GM21528 (cell line): ENCODE measurements at regions not wholly inside any gene's neighbourhood (a gene's known extent, or its start where the extent isn't known, plus 50 kb on each side); places are given as distances from the start of the nearest gene placed in this dataset.
"Not testable (repeated sequence)": the region's sequence is repeated elsewhere in the genome, so short reads cannot be mapped to it uniquely, and the experiment has no call there.

Experiments used
- ATAC-seq: cut with Tn5 transposase; IDR thresholded peaks from one replicate; pipeline ENCODE4 v1.9.1; 2021; ENCODE audit warnings: mild to moderate bottlenecking, moderate library complexity; ENCODE audit not compliant: unreplicated experiment, low FRiP score

- peak; percentile 92 for ATAC-seq
Measured at GRCh38 chr7:119197877-119198527, 973.5 kb downstream of the ANKRD7 start.

DNA sequence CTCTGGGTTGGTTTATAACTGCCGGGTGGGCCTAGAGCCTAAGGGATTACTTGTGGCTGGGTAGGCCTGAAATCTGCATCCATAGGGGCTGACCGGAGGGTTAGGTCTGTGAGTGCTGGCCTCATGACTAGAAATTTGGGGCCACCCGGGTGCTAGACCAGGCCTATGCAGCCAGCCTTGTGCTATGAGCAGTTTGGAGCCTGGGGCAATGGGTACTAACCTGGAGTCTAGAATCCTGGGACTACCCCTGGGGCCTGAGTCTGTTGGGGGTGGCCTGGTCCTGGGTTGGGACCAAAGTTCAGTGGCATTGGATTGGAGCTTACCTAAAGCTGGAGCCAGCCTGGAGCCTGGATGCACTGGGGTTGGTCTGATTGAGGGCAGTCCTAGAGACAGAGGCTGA, 995.2 kb downstream of the ANKRD7 start:
- ATAC-seq: no peak

DNA sequence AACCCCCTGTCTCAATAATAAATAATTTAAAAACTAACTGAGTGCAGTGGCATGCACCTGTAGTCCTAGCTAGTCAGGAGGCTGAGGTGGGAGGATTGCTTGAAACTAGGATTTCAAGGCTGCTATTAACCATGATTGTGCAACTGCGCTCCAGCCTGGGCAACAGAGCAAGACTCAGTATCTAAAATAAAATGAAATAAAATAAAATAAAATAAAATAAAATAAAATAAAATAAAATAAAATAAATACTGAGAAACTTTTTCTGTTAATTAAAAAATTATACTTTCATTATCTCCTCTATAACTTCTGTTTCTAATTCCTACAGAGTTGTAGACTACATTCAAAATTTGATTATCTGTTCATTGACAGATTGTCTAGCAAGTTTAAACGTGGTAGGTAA, 999.4 kb downstream of the ANKRD7 start:
- ATAC-seq: no peak

DNA sequence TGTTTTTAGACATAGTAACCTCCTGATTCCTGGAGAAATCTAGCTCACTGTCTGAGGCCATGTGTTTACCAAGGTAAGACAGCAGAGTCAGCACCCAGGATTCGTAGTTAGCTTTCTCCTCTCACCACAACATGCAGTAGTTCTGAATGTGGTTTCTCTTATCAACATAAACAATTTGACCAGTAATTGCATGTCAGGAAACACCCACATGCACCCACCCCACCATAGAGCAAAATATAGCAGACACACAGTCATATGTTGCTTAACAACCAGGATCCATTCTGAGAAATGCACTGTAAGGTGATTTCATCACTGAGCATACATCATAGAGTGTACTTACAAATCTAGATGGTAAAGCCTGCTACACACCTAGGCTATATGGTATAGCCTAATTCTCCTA, 1004.0 kb downstream of the ANKRD7 start:
- no peak for ATAC-seq

- no peak for ATAC-seq
Measured at GRCh38 chr7:119232091-119232490, 1007.6 kb downstream of the ANKRD7 start.

DNA sequence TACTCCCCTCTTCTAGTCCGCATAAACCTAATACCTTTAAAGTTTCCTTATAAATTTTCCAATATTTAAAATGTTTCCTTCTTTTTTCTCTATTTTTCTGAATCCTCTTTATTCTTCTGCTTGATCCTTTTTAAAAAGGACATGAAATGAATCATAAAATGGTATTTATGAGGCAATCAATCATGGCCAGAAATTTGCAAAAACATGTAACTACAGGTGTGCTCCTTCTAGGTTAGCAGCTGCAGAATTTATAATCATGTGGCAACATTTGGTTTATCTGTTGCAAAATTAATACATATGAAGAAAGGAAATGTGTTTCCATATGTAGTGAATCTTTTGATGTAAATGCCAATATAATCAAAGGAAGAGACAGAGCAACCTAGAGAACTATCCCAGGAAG, 1008.5 kb downstream of the ANKRD7 start:
- ATAC-seq: no peak

- ATAC-seq: no peak
Measured at GRCh38 chr7:119252962-119253361, 1020.0 kb upstream of the KCND2 start.

DNA sequence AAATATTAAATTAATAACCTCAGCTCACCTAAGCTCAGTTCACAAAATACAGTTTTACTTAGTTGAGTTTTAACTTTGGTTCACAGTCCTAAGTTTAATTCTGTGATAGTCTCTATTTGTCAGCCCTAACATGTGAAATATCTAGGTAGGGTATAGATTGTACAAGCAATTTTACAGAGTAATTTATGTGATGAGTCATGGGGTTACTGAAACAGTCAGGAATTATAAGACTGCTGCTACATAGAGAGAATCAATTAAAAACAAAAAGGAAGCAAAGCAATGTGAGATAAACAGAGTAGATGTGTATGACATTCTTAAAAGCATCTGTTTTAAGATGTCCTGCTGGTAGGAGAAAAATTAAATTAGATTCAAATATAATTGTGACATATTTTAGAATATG, 1018.2 kb upstream of the KCND2 start:
- ATAC-seq: no peak

GRCh38 chr7:119256001-119256400, 1017.0 kb upstream of the KCND2 start:
- no peak for ATAC-seq

- no peak for ATAC-seq
Measured at GRCh38 chr7:119256446-119257131, 1016.4 kb upstream of the KCND2 start.

DNA sequence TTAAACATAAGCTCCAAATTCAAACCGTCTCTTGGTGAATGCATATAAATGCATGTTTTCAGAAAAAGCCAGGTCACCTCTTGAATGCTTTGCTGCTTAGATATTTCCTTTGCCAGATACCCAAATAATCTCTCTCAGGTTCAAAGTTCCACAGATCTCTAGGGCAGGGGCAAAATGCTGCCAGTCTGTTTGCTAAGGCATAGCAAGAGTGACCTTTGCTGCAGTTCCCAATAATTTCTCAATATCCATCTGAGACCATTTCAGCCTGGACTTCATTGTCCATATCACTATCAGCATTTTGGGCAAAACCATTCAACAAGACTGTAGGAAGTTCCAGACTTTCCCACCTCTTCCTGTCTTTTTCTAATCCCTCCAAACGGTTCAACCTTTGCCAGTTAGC, 1006.2 kb upstream of the KCND2 start:
- not testable (repeated sequence) for ATAC-seq

DNA sequence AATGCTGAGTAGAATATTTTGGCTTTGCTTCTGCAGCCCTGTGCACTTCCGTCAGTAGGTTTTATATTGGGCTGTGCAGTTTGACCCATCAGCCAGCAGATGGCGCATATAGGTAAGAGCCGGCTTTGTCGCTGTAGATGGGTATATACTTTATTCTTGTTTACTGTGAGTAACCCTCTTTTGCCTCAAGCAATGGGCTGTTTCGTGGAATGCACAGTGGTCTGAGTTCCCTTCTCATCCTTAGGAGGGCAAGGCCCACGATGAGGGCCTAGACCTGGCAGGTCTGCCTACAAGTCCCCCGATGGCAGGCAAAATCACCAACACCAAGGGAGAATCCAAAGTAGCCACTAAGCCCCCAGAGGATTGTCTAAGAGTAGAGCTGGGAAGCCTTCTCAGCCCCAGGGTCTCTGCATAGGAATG, 1002.9 kb upstream of the KCND2 start:
- ATAC-seq: peak; percentile 98

DNA sequence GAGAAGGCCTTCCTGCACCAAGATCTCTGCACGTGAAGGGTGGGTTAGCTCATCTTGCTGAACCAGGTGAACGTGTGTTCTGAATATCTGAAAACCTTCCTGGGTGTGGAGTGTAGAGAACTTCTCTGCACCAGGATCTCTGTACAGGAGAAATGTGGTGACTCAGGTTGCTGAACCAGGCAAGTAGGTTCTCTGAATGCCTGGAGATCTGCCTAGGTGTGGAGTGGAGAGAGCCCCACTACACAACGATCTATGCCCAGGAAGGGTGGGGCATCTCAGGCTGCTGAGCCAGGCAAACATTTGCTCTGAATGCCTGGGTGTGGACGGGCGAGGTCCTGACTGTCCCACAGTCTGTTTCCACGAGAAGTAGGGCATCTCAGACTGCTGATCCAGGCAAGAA, 1002.3 kb upstream of the KCND2 start:
- peak; percentile 14 for ATAC-seq

- no peak for ATAC-seq
Measured at GRCh38 chr7:119271147-119271779, 1001.7 kb upstream of the KCND2 start.

- no peak for ATAC-seq
Measured at GRCh38 chr7:119281181-119281846, 991.7 kb upstream of the KCND2 start.

DNA sequence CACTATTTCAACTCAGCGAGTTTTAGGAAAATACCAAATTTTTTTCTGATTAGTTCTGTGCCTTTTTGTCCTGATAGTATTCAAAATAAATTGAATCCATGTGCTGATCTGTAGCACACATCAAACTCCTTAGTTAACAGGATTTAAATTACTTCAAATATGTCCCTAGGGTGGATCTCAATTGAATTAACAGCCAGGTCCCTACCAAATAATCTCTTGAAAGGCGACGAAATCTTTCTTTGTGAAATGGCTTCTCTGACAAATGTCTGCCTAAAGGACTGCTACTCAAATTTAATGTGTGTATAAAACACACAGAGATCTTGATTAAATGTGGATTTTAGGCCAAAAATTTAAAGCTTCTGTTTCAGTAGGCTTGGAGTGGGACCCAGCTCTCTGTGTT, 989.6 kb upstream of the KCND2 start:
- ATAC-seq: no peak

GRCh38 chr7:119288416-119288815, 984.6 kb upstream of the KCND2 start:
- no peak for ATAC-seq

GRCh38 chr7:119300341-119300740, 972.6 kb upstream of the KCND2 start:
- not testable (repeated sequence) for ATAC-seq

DNA sequence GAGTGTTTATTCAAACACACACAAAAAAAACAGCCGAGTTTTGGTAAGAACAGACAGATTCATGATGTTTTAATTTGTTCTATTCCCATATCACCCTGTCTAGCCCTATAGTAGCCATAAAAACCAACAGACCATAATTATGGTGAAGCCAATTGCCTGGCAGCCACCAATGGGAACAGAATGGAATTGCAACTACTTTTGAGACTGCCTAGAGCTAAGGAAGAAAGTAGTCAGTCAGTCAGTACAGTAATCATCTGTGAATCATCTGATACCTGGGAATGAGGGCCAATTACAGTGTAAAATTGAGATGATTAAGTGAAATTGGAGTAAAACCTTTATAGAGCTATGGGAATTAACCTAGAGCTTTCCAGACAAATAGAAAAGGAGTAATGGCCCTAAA, 952.7 kb upstream of the KCND2 start:
- ATAC-seq: no peak

DNA sequence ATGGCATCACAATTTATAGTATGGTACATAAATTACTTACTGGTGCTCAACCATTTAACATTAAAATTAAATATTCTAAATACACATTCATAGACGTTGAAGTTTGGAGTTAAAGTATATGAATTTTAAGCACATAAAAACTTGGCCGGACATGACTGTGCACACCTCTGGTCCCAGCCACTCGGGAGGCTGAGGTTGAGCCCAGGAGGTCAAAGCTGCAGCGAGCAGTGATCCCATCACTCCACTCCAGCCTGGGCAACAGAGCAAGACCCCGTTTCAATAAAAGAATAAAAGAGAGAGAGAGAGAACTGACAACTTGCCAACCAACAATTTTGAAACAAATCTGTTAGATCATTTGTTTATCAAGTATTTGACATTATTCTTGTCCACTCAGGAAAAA, 943.3 kb upstream of the KCND2 start:
- ATAC-seq: no peak

DNA sequence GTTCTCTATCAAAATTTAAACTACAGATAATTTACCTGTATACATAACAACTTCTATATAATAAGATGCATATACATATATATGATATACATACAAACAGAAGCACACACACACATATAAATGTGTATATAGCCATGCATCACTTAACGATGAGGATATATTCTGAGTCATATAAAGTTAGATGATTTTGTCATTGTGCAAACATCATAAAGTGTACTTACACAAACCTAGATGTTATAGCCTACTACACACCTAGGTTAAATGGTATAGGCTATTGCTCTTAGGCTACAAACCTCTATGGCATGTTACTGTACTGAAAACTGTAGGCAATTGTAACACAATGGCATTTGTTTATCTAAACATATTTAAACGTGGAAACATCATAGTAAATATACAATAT, 937.6 kb upstream of the KCND2 start:
- no peak for ATAC-seq
